Activated naive CD8-positive, alpha-beta T cell treated with anti-CD3 and anti-CD28 coated beads for 36 hours (primary cell): ENCODE measurements at regions not wholly inside any gene's neighbourhood (a gene's known extent, or its start where the extent isn't known, plus 50 kb on each side); places are given as distances from the start of the nearest gene placed in this dataset.

ENCODE experiments used
- DNase-seq: peaks from one replicate; pipeline ENCODE4 v3.0.0; 2021
- H3K27ac Mint-ChIP-seq: one replicate; pipeline ENCODE4 v1.8.0; 2022; ENCODE audit warnings: mild to moderate bottlenecking, moderate library complexity, mixed read lengths
- H3K27me3 Mint-ChIP-seq: one replicate; pipeline ENCODE4 v1.8.0; 2022; ENCODE audit warnings: mild to moderate bottlenecking, mixed read lengths
- H3K36me3 Mint-ChIP-seq: one replicate; pipeline ENCODE4 v1.8.0; 2021; ENCODE audit warnings: mild to moderate bottlenecking, mixed read lengths
- H3K4me1 Mint-ChIP-seq: one replicate; pipeline ENCODE4 v1.8.0; 2021; ENCODE audit warnings: mixed read lengths
- H3K4me3 Mint-ChIP-seq: one replicate; pipeline ENCODE4 v1.8.0; 2022; ENCODE audit warnings: mild to moderate bottlenecking, moderate library complexity, mixed read lengths
- H3K9me3 Mint-ChIP-seq: one replicate; pipeline ENCODE4 v1.8.0; 2022; ENCODE audit warnings: mixed read lengths

DNA sequence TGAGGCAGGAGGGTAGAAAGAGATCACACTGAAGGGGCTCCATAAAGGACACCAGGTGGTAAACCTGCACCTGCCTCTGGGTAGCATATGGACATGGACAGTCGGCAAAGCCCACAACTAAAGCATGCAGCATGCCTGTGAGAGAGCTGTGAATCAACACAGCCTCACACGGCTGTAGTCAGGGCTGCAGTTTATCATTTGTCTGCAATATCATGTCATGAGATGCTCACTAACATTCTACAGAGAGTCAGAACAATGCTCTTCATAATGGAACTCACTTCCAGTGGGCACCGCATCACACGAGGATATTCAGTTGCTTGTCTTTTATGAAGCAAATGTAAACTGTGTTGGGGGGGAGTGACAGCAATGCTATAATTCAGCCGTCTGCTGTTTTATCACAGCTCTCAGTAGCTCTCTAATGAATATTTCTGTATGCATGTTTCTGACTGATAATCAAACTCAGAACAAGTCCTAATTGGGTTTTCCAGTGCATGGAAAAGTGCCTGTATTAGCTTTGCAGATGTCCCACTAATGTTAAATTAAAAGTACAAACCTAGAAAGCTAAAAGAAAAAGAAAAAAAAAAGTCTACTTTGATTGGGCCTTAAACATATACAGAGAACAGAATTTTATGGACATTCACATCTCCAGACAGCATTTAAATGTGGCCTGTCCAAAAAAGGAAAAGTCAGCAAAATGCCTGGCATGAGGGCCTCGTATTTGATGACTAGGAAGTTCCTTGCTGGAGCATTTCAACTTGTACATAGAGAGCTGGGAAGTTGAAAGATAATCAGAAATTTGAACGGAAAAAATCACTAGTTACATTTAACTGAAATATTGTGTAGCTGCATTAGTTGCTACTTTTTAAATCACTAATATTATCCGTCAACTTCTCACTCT, 406.1 kb upstream of the SOX11 start:
- DNase-seq = no peak
- Mint-ChIP-seq H3K36me3 (no peaks in the 10 kb centered on the region), H3K4me1 (no peaks in the 10 kb centered on the region), H3K9me3 (no peaks in the 10 kb centered on the region), H3K27ac (no peak overlapping the region), H3K27me3 (no peaks in the 10 kb centered on the region), H3K4me3 (no peak overlapping the region)

DNA sequence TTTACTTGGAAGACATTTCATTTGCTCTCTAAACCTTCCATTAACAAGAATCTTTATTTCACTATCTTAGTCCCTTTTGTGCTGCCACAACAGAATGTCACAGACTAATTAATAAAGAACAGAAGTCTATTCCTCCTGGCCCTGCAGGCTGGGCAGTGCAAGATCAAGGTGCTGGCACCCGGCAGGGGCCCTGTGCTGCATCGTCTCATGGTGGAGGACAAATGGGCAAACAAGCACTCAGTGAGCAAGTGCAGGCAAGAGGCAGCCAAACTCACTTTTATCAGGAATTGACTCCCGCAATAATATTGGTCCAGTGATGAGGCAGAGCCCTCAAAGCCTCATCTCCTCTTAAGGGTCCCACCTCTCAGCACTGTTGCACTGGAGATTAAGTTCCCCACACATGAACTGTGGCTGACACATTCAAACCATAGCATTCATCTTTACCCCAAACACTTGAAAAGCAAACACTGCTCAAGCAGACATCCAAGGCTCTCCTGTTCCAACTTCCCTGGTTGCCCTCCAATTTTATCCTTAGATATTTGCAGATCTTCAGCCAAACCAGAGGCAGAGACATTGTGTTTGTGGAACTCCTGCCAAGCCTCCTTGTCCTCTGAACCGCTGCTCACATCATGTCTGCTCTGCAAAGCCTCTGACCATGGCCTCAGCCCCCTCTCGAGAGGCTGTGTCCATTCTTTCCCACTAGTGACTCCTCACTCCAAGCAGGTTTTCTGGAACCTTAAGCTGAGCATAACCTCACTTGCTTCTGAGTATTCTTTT, 404.4 kb upstream of the SOX11 start:
- Mint-ChIP-seq H3K36me3 (no peaks in the 10 kb centered on the region), H3K27me3 (no peaks in the 10 kb centered on the region), H3K4me3 (no peak overlapping the region), H3K27ac (no peak overlapping the region), H3K4me1 (no peaks in the 10 kb centered on the region), H3K9me3 (no peaks in the 10 kb centered on the region)
- DNase-seq = no peak

DNA sequence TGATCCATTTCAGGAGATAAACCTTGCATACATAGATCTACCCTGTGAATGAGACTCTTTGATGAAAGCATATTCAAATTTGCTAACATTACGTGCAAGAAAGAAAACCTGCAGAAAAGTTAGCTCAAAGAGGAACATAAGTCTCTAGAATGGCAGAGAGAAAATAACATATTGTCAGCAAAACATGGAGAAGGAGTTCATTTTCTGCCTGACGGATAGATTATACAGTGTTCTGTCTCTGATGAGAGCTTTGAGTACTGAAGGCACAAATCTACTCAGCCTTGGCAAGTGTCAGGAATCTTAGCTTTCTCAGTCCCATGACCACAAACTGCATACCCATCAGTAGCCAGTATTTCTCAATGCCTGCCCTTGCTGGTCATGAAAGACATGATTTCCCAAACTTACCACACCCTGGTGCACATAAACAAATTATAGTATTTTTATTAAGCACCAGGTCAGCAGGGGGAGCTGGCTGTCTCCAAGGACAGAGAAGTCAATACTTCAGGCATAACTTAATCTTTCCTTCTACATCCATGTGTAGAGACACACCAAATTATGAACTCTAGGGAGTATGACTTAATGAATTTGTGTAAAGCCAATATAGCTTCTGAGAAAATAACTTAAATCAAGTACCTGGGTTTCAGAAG, 401.2 kb upstream of the SOX11 start:
- H3K36me3 Mint-ChIP-seq = no peaks in the 10 kb centered on the region
- no peak for DNase-seq
- no peaks in the 10 kb centered on the region for H3K9me3 Mint-ChIP-seq
- H3K27ac Mint-ChIP-seq = no peak overlapping the region
- H3K4me1 Mint-ChIP-seq = no peaks in the 10 kb centered on the region
- no peak overlapping the region for H3K4me3 Mint-ChIP-seq
- H3K27me3 Mint-ChIP-seq = no peaks in the 10 kb centered on the region

DNA sequence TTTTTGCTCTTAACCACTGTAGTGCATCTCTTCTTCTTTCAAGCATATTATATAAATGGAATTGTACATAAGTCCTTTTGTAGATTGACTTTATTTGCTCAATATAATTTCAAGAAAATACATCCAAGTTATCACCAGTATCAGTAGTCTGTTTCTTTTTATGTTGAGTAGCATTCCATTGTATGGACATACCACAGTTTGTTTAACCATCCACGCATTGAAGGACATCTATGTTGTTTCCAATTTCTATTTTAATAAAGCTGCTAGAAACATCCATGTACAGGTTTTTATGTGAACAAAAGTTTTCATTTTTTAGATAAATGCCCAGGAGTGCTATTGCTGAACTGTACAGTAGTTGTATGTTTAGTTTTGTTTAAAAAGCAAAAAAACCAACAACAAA, 387.5 kb upstream of the SOX11 start:
- Mint-ChIP-seq H3K27ac (no peak overlapping the region), H3K27me3 (no peaks in the 10 kb centered on the region), H3K4me3 (no peak overlapping the region), H3K9me3 (peaks cover 7% of the 10 kb centered on the region), H3K4me1 (no peaks in the 10 kb centered on the region), H3K36me3 (no peaks in the 10 kb centered on the region)
- no peak for DNase-seq

- Mint-ChIP-seq H3K4me3 (no peak overlapping the region), H3K4me1 (no peaks in the 10 kb centered on the region), H3K27ac (no peak overlapping the region), H3K27me3 (no peaks in the 10 kb centered on the region), H3K36me3 (no peaks in the 10 kb centered on the region), H3K9me3 (peaks cover 5% of the 10 kb centered on the region)
- DNase-seq = no peak
Measured at GRCh38 chr2:5315041-5315440, 377.1 kb upstream of the SOX11 start.

GRCh38 chr2:5315512-5315911, 376.7 kb upstream of the SOX11 start:
- Mint-ChIP-seq H3K36me3 (no peaks in the 10 kb centered on the region), H3K4me3 (no peak overlapping the region), H3K9me3 (peaks cover 2% of the 10 kb centered on the region), H3K27me3 (no peaks in the 10 kb centered on the region), H3K27ac (no peak overlapping the region), H3K4me1 (no peaks in the 10 kb centered on the region)
- DNase-seq = no peak

DNA sequence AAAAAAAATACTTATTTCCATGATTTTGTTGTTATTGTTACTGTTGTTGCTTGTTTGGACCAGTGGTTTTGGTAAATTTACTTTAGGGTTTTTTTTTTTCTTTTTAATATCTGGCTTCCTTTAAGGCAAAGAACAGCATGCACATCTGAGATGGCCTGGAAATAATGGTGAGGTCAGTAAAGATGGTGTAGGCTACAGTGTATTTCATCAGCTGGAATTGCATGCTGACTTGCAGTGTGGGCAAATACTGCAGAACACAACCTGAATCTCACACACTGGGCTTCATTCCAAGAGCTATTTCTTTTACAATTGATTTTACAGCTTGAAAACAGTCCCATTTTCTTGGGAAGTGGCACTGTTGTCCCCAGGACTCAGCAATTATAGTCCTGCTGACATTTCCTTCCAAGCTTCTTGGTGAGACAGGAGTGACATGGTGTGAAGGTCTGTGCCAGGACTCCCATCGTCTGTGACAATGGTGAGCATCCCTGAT, 376.1 kb upstream of the SOX11 start:
- Mint-ChIP-seq H3K4me1 (no peaks in the 10 kb centered on the region), H3K4me3 (no peak overlapping the region), H3K9me3 (peaks cover 3% of the 10 kb centered on the region), H3K27me3 (no peaks in the 10 kb centered on the region), H3K27ac (no peak overlapping the region), H3K36me3 (no peaks in the 10 kb centered on the region)
- no peak for DNase-seq

GRCh38 chr2:5319493-5319892, 372.7 kb upstream of the SOX11 start:
- Mint-ChIP-seq H3K36me3 (no peaks in the 10 kb centered on the region), H3K9me3 (peaks cover 2% of the 10 kb centered on the region), H3K4me3 (no peak overlapping the region), H3K27ac (no peak overlapping the region), H3K27me3 (no peaks in the 10 kb centered on the region), H3K4me1 (no peaks in the 10 kb centered on the region)
- no peak for DNase-seq

DNA sequence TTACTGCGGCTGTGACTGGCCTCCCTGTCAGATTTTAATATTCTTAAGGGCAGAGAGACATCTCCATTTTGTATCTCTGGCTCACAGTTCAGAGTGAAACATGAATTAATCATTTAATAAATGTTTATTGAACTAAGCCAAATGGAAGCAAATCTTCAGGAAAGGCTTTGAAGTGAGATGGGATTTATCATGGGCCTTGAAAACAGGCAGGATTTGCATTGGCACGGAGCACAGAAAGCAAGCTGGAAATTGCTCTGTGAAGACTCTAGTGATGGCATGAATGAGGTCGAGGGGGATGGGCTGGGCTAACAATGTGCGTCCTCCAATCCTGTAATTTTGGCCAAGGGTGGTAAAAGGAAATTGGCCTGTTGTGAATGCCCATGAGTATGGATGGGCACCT, 369.8 kb upstream of the SOX11 start:
- Mint-ChIP-seq H3K4me1 (no peaks in the 10 kb centered on the region), H3K9me3 (peaks cover 2% of the 10 kb centered on the region), H3K36me3 (no peaks in the 10 kb centered on the region), H3K27me3 (no peaks in the 10 kb centered on the region), H3K27ac (no peak overlapping the region), H3K4me3 (no peak overlapping the region)
- no peak for DNase-seq

- no peaks in the 10 kb centered on the region for H3K36me3 Mint-ChIP-seq
- DNase-seq = no peak
- H3K9me3 Mint-ChIP-seq = peaks cover 2% of the 10 kb centered on the region
- no peak overlapping the region for H3K27ac Mint-ChIP-seq
- no peaks in the 10 kb centered on the region for H3K4me1 Mint-ChIP-seq
- H3K4me3 Mint-ChIP-seq = no peak overlapping the region
- H3K27me3 Mint-ChIP-seq = no peaks in the 10 kb centered on the region
Measured at GRCh38 chr2:5325523-5325922, 366.7 kb upstream of the SOX11 start.

DNA sequence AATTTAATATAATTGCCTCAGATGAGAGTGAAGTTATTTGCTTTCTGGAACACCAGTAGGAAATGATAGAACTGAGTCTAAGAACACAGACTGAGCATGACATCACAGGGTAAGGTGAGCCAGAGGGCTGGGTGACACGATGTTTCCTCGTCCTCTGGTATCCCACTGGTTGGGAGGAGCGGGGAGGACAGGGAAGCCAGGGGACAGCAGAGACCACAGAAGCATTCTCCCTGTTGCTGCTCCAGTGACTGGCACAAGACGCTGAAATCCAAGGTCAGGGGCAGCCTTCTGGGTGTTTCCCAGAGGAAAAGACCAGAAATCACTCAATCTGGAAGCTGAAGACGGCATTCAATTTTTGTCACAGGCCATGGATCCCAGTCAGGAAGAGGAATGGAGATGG, 363.4 kb upstream of the SOX11 start:
- no peaks in the 10 kb centered on the region for H3K36me3 Mint-ChIP-seq
- H3K27me3 Mint-ChIP-seq = no peaks in the 10 kb centered on the region
- no peak for DNase-seq
- H3K4me3 Mint-ChIP-seq = no peak overlapping the region
- H3K27ac Mint-ChIP-seq = no peak overlapping the region
- no peaks in the 10 kb centered on the region for H3K4me1 Mint-ChIP-seq
- H3K9me3 Mint-ChIP-seq = no peaks in the 10 kb centered on the region

GRCh38 chr2:5329763-5330162, 362.4 kb upstream of the SOX11 start:
- no peak overlapping the region for H3K27ac Mint-ChIP-seq
- no peak overlapping the region for H3K4me3 Mint-ChIP-seq
- no peaks in the 10 kb centered on the region for H3K4me1 Mint-ChIP-seq
- H3K36me3 Mint-ChIP-seq = no peaks in the 10 kb centered on the region
- H3K27me3 Mint-ChIP-seq = no peaks in the 10 kb centered on the region
- DNase-seq = no peak
- no peaks in the 10 kb centered on the region for H3K9me3 Mint-ChIP-seq

DNA sequence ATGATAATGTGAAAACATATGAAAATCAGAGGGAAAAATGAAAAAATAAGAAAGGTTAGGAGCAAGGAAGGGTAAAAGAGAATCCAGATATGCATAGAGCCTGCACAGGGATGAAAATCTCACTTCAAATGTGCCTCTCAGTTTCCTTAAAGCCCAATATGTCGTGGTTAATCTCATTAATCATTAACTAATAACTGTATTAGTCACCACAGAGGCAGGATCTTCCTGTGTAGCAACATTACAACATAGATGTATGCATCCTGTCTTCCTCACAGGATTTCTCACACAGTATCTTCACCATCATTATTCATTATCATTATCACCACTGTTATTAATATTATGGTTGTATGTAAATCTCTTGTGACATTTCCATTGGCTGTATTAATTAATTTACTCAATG, 361.2 kb upstream of the SOX11 start:
- DNase-seq = no peak
- H3K27me3 Mint-ChIP-seq = no peaks in the 10 kb centered on the region
- H3K27ac Mint-ChIP-seq = no peak overlapping the region
- H3K4me3 Mint-ChIP-seq = no peak overlapping the region
- H3K9me3 Mint-ChIP-seq = no peaks in the 10 kb centered on the region
- H3K36me3 Mint-ChIP-seq = no peaks in the 10 kb centered on the region
- no peaks in the 10 kb centered on the region for H3K4me1 Mint-ChIP-seq

DNA sequence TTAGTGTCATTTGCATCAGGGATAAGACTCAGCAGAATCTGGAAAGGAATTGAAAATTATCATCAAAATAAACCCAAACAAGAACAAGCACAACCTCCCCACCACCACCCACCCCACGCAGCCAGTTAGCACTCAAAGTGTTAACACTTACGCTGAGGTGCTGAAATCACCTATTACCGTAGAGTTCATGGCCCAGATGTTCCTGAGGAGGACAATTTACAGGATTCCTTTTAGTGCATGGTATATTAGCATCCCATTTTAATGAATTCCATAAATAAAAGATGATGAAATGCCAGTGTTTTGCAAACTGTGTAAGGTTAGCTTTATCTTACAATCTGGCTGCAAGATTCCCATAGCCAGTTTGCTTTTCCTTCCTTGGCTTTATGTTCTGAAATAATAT, 359.3 kb upstream of the SOX11 start:
- no peak overlapping the region for H3K4me3 Mint-ChIP-seq
- H3K27ac Mint-ChIP-seq = no peak overlapping the region
- no peaks in the 10 kb centered on the region for H3K9me3 Mint-ChIP-seq
- no peaks in the 10 kb centered on the region for H3K36me3 Mint-ChIP-seq
- no peaks in the 10 kb centered on the region for H3K4me1 Mint-ChIP-seq
- DNase-seq = no peak
- no peaks in the 10 kb centered on the region for H3K27me3 Mint-ChIP-seq

DNA sequence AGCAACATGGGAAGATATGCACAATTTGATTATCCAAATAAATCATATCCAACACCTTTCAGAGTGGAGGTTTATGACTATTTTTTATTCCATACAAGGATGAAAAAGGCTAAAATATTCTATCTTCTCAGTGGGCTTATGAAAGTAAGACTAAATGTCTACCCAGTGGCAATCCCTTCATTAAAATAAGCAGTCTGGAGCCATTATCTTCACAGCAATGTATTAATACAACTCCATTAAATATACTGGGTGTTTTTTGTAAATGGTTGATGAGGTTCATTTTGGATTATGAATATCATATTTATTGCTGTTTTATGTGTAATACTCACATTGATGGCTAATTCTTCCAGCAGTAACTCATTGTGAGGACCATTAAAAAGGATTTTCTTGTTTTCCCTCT, 352.7 kb upstream of the SOX11 start:
- Mint-ChIP-seq H3K36me3 (no peaks in the 10 kb centered on the region), H3K4me1 (no peaks in the 10 kb centered on the region), H3K4me3 (no peak overlapping the region), H3K27ac (no peak overlapping the region), H3K27me3 (peaks cover 3% of the 10 kb centered on the region), H3K9me3 (no peaks in the 10 kb centered on the region)
- no peak for DNase-seq
